GM19468 (cell line): ENCODE measurements at regions not wholly inside any gene's neighbourhood (a gene's known extent, or its start where the extent isn't known, plus 50 kb on each side); places are given as distances from the start of the nearest gene placed in this dataset.

Experiments used
- ATAC-seq: cut with Tn5 transposase; IDR thresholded peaks from one replicate; pipeline ENCODE4 v1.9.1; 2021; ENCODE audit warnings: mild to moderate bottlenecking, moderate library complexity, moderate number of reproducible peaks; ENCODE audit not compliant: unreplicated experiment; ENCODE audit errors: extremely low read depth

- no peak for ATAC-seq
These were observed 52.2 kb upstream of the SPACA1 start for GRCh38 chr6:87995461-87995860.

GRCh38 chr6:87993356-87993755, 54.3 kb upstream of the SPACA1 start:
- ATAC-seq, result no peak

GRCh38 chr6:87990871-87991270, 56.8 kb upstream of the SPACA1 start:
- ATAC-seq, result no peak

- no peak for ATAC-seq
These were observed 65.5 kb upstream of the SPACA1 start for GRCh38 chr6:87982134-87982533.

- no peak for ATAC-seq
These were observed 67.9 kb upstream of the SPACA1 start for GRCh38 chr6:87979737-87980136.

- ATAC-seq, result no peak
These were observed 71.0 kb upstream of the SPACA1 start for GRCh38 chr6:87976616-87977015.

- no peak for ATAC-seq
These were observed 72.1 kb upstream of the SPACA1 start for GRCh38 chr6:87975561-87975960.

GRCh38 chr6:87972279-87972678, 75.4 kb upstream of the SPACA1 start:
- no peak for ATAC-seq

- ATAC-seq, result no peak
These were observed 75.9 kb upstream of the SPACA1 start for GRCh38 chr6:87971605-87972262.

- ATAC-seq, result no peak
These were observed 79.0 kb upstream of the SPACA1 start for GRCh38 chr6:87968435-87969278.

- ATAC-seq, result no peak
These were observed 81.8 kb upstream of the SPACA1 start for GRCh38 chr6:87965806-87966205.

- no peak for ATAC-seq
These were observed 88.6 kb upstream of the SPACA1 start for GRCh38 chr6:87959083-87959482.

GRCh38 chr6:87951751-87952150, 95.9 kb upstream of the SPACA1 start:
- ATAC-seq, result no peak

- ATAC-seq, result no peak
These were observed 97.0 kb upstream of the SPACA1 start for GRCh38 chr6:87950614-87951013.

- ATAC-seq, result no peak
These were observed 98.4 kb upstream of the SPACA1 start for GRCh38 chr6:87949194-87949593.

GRCh38 chr6:87946669-87947068, 101.0 kb upstream of the SPACA1 start:
- no peak for ATAC-seq

GRCh38 chr6:87945966-87946365, 101.7 kb upstream of the SPACA1 start:
- ATAC-seq, result no peak

- ATAC-seq, result no peak
These were observed 102.5 kb upstream of the SPACA1 start for GRCh38 chr6:87945181-87945580.

- ATAC-seq, result no peak
These were observed 103.1 kb upstream of the SPACA1 start for GRCh38 chr6:87944541-87944954.

GRCh38 chr6:87943191-87943590, 104.5 kb upstream of the SPACA1 start:
- ATAC-seq, result no peak

- no peak for ATAC-seq
These were observed 105.9 kb upstream of the SPACA1 start for GRCh38 chr6:87941556-87942358.
